ENCODE measurements at regions not wholly inside any gene's neighbourhood (a gene's known extent, or its start where the extent isn't known, plus 50 kb on each side); places are given as distances from the start of the nearest gene placed in this dataset.

GRCh38 chr15:69719527-69720240 is 267.1 kb downstream of the RPLP1 start:
- no peak for DNase-seq (ENCODE audit: low read depth)
- no peak overlapping the region for H3K4me3 ChIP-seq (ENCODE audit: low read depth, low read length)

DNA sequence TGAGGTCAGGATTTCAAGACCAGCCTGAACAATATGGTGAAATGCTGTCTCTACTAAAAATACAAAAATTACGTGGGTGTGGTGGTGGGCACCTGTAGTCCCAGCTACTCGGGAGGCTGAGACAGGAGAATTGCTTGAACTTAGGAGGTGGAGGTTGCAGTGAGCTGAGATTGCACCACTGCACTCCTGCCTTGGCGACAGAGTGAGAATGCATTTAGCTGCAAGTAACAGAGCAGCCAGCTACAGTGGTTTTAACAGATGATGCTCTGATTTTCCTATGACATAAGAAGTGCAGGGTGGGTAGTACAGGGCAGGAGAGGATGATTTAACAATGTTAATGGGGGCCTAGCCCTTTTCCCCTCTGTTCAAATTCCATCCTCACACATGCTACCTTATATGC is 267.9 kb downstream of the RPLP1 start:
- no peak for DNase-seq (ENCODE audit: low read depth)

GRCh38 chr15:69722924-69723323 is 270.3 kb downstream of the RPLP1 start:
- no peak overlapping the region for H3K4me3 ChIP-seq (ENCODE audit: low read depth, low read length)
- no peak for DNase-seq (ENCODE audit: low read depth)

More for the DNA sequence above, 267.9 kb downstream of the RPLP1 start:
- H3K4me3 ChIP-seq (ENCODE audit: low read depth, low read length): no peak overlapping the region

DNA sequence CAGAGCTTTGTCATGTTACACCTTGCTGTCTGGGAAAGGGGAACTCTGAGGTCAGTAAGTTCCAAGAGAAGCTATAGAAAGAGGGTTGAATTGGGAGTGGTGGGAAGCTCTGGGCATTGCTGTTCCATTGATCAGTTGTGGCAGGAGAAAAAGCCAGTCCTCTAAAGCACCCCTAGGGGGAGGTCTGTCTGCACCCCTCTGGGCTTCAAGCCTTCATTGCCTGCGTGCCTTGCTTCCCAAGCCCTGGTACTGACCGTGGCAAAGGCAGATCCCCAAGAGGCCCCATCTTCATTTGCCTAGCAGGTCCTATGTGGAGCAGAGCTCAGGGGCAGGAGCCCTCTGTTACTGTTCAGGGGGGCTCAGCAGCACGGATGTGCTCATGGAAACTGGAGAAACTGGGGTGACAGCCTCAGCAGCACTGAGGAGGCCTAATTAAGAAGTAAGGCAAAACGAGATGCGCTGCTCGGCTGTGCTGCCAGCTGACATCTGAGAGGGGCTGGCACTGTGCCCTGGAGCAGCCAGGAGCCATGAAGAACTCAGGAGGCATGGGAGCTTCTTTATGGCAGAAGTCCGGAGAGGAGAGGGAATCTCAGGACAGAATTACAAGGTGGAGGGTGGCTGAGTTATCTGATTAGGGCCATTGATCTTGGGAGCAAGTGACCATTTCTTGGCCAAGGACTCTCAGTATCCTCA is 270.9 kb downstream of the RPLP1 start:
- no peak overlapping the region for H3K4me3 ChIP-seq (ENCODE audit: low read depth, low read length)
- DNase-seq (ENCODE audit: low read depth): no peak

DNA sequence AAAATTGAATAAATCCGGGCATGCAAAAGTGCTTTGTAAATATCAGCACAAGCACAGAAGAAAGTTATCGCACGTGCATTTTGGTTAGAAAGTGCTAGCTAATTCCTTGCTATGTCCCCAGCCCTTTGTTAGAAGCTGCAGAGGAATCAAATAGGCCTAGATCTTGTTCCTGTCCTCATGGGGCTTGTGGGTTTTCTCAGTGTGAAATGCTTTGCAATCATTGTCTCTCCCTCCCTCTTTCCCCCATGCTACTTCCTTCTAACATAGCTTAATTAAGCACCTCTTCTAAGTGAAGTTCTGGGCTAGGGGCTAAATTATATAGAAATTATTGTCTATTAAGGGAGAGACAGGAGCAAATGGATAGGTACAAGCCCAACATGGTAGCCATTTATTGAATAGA is 271.7 kb downstream of the RPLP1 start:
- no peak overlapping the region for H3K4me3 ChIP-seq (ENCODE audit: low read depth, low read length)
- no peak for DNase-seq (ENCODE audit: low read depth)

DNA sequence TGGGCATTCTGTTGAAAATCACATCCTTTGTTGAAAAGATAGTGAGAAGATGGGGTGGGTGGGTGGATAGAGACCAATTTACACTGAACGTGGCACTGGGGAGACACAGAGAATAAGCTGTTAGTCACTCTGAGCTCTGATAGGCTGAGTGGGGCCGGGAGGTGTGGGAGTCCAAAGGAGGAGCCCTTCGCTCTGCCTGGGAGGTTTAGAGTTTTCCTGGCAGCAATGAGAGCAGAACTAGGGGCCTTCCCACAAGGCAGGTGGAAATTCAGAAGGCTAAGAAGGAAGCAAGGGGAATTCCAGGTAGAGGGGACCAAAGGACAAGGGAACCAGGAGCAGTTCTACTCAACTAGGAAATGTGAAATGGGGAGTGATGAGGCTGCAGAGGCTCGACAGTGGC is 272.7 kb downstream of the RPLP1 start:
- DNase-seq (ENCODE audit: low read depth): no peak
- H3K4me3 ChIP-seq (ENCODE audit: low read depth, low read length): no peak overlapping the region

- no peak overlapping the region for H3K4me3 ChIP-seq (ENCODE audit: low read depth, low read length)
Measured at GRCh38 chr15:69725957-69726356, 273.3 kb downstream of the RPLP1 start.

GRCh38 chr15:69727121-69727924 is 274.7 kb downstream of the RPLP1 start:
- no peak for DNase-seq (ENCODE audit: low read depth)
- no peak overlapping the region for H3K4me3 ChIP-seq (ENCODE audit: low read depth, low read length)

More at GRCh38 chr15:69725957-69726356, 273.3 kb downstream of the RPLP1 start:
- no peak for DNase-seq (ENCODE audit: low read depth)

DNA sequence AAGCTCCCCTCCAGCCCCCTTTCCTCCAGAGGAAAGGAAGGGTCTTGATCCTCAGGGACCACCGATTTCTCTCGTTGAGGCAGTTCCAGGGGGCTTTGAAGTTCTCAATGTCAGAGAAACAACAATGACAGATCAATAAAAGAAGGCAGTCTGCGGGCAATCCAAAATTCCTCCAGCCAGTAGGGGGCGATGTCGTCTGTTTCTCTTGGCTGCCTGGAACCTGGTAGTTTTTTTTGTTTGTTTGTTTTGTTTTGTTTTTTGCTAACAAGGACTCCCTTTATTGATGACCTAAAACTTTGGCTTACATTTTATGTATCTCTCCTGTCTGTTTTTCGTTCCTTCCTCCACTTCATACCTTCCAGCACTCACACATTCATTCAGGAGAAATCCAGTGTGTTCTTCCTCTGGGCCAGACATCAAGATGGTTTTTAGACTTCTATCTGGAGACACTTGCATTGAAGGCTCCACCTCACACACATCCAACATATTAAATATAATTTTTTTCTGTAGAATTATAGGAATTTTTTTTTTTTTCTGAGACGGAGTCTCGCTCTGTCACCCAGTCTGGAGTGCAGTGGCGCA is 276.6 kb downstream of the RPLP1 start:
- no peak for DNase-seq (ENCODE audit: low read depth)
- no peak overlapping the region for H3K4me3 ChIP-seq (ENCODE audit: low read depth, low read length)

- H3K4me3 ChIP-seq (ENCODE audit: low read depth, low read length): no peak overlapping the region
- no peak for DNase-seq (ENCODE audit: low read depth)
Measured at GRCh38 chr15:69730281-69731080, 277.9 kb downstream of the RPLP1 start.

DNA sequence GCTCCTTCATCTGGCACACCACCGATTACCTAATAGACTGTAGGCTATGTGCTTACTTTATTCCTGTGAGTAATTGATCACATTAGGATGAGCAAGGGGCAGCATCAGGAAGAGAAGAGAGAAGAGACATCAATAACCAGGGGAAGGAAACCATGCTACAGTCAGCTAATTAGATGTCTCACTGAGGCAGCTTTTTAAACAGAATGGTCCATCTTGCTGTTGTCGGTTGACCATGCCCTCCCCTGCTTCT is 278.4 kb downstream of the RPLP1 start:
- no peak overlapping the region for H3K4me3 ChIP-seq (ENCODE audit: low read depth, low read length)
- no peak for DNase-seq (ENCODE audit: low read depth)

DNA sequence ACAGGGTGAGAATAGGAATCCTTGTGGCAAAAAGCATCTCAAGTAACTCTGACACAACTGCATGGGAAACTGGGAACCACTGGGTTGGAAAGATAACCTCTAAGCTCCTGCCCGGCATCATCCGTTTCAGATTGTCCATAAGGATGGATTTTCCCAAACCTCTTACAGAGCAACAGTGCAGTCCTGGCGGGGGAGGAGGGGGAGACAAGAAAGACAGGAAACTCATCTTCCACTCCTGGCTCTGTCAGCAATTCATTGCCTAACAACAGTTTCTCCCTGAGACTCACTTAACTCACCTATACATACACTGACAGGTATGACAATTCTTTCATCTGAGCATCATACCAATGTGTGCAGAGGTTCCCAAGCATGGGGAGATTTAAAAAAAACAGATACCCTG is 279.0 kb downstream of the RPLP1 start:
- DNase-seq (ENCODE audit: low read depth): no peak
- H3K4me3 ChIP-seq (ENCODE audit: low read depth, low read length): no peak overlapping the region

DNA sequence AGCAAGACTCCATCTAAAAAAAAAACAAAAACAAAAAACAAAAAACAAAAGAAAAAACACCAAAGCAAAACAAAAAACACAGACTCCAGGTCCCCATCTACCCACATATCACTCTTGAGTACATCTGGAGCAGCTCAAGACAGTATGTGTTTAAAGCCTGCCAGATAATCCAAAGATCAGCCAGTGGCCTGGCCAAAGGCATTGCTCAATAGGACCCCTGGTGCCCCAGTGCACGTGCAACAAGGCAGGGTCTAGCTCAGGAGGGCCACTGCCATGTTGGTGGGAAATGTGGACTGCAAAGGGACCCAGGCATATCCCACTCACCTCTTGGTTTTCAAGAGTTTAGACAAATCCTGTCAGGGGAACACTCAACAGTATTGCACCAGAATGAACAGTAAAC is 279.5 kb downstream of the RPLP1 start:
- no peak overlapping the region for H3K4me3 ChIP-seq (ENCODE audit: low read depth, low read length)
- DNase-seq (ENCODE audit: low read depth): no peak

GRCh38 chr15:69734699-69735098 is 282.1 kb downstream of the RPLP1 start:
- DNase-seq (ENCODE audit: low read depth): no peak
- no peak overlapping the region for H3K4me3 ChIP-seq (ENCODE audit: low read depth, low read length)

- no peak overlapping the region for H3K4me3 ChIP-seq (ENCODE audit: low read depth, low read length)
- DNase-seq (ENCODE audit: low read depth): peak; percentile 15
Measured at GRCh38 chr15:69735121-69735520, 282.5 kb downstream of the RPLP1 start.

DNA sequence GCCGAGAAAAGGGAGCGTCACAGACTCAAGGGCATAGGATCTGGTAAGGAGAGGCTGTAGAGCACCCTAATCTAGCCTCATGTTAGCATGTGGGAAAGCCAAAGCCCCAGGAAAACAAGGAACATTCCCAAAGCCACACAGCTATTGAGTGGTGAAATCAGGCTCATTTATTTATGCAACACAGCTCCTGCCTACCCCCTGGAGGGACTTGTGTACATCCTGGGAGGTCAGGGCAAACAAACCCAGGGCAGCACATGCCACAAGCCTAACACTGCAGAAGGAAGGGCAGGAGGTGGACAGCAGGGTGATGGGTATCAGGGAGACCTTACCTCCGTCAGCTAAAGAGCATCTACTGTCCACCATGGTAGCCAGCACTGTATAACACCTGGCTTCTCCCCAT is 283.5 kb downstream of the RPLP1 start:
- DNase-seq (ENCODE audit: low read depth): no peak
- H3K4me3 ChIP-seq (ENCODE audit: low read depth, low read length): no peak overlapping the region

- H3K4me3 ChIP-seq (ENCODE audit: low read depth, low read length): no peak overlapping the region
- DNase-seq (ENCODE audit: low read depth): no peak
Measured at GRCh38 chr15:69737916-69738315, 285.3 kb downstream of the RPLP1 start.

DNA sequence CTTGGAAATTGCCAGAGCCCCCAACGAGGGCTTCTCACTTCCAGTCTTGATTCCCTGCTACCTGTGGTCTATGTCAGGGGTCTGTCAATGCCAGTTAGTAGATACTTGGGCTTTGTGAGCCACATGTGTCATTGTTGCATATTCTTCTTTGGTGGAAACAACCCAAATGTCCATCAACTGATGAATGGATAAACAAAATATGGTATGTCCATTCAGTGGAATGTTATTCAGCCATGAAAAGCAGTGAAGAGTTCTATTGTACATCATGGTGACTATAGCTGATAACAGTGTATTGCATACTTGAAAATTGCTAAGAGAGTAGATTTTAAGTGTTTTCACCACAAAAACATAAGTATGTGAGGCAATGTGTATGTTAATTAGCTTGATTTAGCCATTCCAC is 288.1 kb downstream of the RPLP1 start:
- no peak for DNase-seq (ENCODE audit: low read depth)
- H3K4me3 ChIP-seq (ENCODE audit: low read depth, low read length): no peak overlapping the region

GRCh38 chr15:69742361-69742760 is 289.7 kb downstream of the RPLP1 start:
- no peak for DNase-seq (ENCODE audit: low read depth)
- H3K4me3 ChIP-seq (ENCODE audit: low read depth, low read length): no peak overlapping the region

GRCh38 chr15:69743091-69743490 is 290.5 kb downstream of the RPLP1 start:
- no peak for DNase-seq (ENCODE audit: low read depth)
- H3K4me3 ChIP-seq (ENCODE audit: low read depth, low read length): no peak overlapping the region
